ENCODE measurements at regions not wholly inside any gene's neighbourhood (a gene's known extent, or its start where the extent isn't known, plus 50 kb on each side); places are given as distances from the start of the nearest gene placed in this dataset.

GRCh38 chr9:79240774-79241173 lies 331.0 kb upstream of the TLE4 start:
- TF ChIP-seq CTCF (IDR thresholded peaks at IDR 0.05) (no peak), ZFX (IDR thresholded peaks at IDR 0.05; ENCODE audit: borderline replicate concordance) (no peak)

Measured in 22Rv1 (cell line).